ENCODE measurements at regions not wholly inside any gene's neighbourhood (a gene's known extent, or its start where the extent isn't known, plus 50 kb on each side); places are given as distances from the start of the nearest gene placed in this dataset.

- H3K4me3 ChIP-seq (ENCODE audit: control insufficient read depth, low read depth, low read length): no peak overlapping the region
- no peak for DNase-seq (ENCODE audit: low read depth)
- no peak for TF ChIP-seq CTCF (IDR thresholded peaks at IDR 0.05; ENCODE audit: control insufficient read depth, insufficient read depth, low read depth, low read length, missing control alignments)
Observed at GRCh38 chr2:49532702-49533101, 378.4 kb upstream of the FSHR start.

GRCh38 chr2:49515996-49516782, 361.9 kb upstream of the FSHR start:
- DNase-seq (ENCODE audit: low read depth): no peak
- no peak overlapping the region for H3K4me3 ChIP-seq (ENCODE audit: control insufficient read depth, low read depth, low read length)
- TF ChIP-seq CTCF (IDR thresholded peaks at IDR 0.05; ENCODE audit: control insufficient read depth, insufficient read depth, low read depth, low read length, missing control alignments): no peak

- no peak for TF ChIP-seq CTCF (IDR thresholded peaks at IDR 0.05; ENCODE audit: control insufficient read depth, insufficient read depth, low read depth, low read length, missing control alignments)
- H3K4me3 ChIP-seq (ENCODE audit: control insufficient read depth, low read depth, low read length): no peak overlapping the region
- DNase-seq (ENCODE audit: low read depth): no peak
Observed at GRCh38 chr2:49514201-49514600, 359.9 kb upstream of the FSHR start.

GRCh38 chr2:49490710-49491109, 336.4 kb upstream of the FSHR start:
- no peak for DNase-seq (ENCODE audit: low read depth)
- H3K4me3 ChIP-seq (ENCODE audit: control insufficient read depth, low read depth, low read length): no peak overlapping the region

GRCh38 chr2:49487139-49487538, 332.8 kb upstream of the FSHR start:
- no peak for TF ChIP-seq CTCF (IDR thresholded peaks at IDR 0.05; ENCODE audit: control insufficient read depth, insufficient read depth, low read depth, low read length, missing control alignments)
- no peak overlapping the region for H3K4me3 ChIP-seq (ENCODE audit: control insufficient read depth, low read depth, low read length)
- no peak for DNase-seq (ENCODE audit: low read depth)

More at GRCh38 chr2:49490710-49491109, 336.4 kb upstream of the FSHR start:
- peak; percentile 8 for TF ChIP-seq CTCF (IDR thresholded peaks at IDR 0.05; ENCODE audit: control insufficient read depth, insufficient read depth, low read depth, low read length, missing control alignments)

GRCh38 chr2:49480520-49480919, 326.2 kb upstream of the FSHR start:
- no peak overlapping the region for H3K4me3 ChIP-seq (ENCODE audit: control insufficient read depth, low read depth, low read length)
- TF ChIP-seq CTCF (IDR thresholded peaks at IDR 0.05; ENCODE audit: control insufficient read depth, insufficient read depth, low read depth, low read length, missing control alignments): no peak
- no peak for DNase-seq (ENCODE audit: low read depth)
